ENCODE measurements at regions not wholly inside any gene's neighbourhood (a gene's known extent, or its start where the extent isn't known, plus 50 kb on each side); places are given as distances from the start of the nearest gene placed in this dataset.

DNA sequence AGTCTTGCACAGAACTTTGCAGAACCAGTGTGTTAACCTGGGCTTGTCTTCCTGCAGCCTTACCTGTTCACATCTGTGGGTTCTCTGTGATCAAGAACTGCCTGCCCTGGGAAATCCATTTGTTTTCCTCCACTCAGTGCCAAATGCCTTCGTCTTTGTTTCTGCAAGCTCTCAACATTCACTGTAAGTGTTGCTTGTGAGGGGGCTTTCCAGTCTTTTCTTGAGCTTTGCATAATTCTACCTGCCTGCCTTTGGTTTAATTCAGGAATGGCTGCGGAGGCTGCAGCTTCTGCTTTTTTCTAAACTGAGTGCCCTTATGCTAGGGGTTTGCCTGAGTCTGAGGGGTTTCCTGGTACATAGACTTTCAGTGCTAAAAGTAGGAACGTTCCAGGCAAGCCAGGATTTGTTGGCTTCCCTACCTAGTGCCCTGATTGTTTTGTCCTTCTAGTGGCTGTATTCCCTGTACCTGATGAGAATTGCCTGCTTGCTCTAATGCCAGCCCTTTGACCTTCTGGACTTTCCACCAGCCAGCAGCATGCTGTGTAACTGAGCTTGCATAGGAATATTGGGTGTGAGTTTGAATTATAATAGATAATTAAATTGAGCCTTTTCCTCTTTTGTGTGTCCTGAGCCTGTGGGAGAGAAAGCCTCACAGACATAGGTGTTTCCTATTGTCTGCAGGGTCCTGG is 96.6 kb upstream of the CLSTN2 start:
- H3K9me3 ChIP-seq, result no peaks in the 10 kb centered on the region; the same call in 1 of the 2 replicates
- Mint-ChIP-seq H3K4me3 (ENCODE audit: unreplicated experiment) (no peak overlapping the region), H3K9me3 (ENCODE audit: unreplicated experiment) (no peaks in the 10 kb centered on the region), H3K27ac (ENCODE audit: unreplicated experiment) (no peak overlapping the region), H3K36me3 (ENCODE audit: insufficient read depth, unreplicated experiment) (no peaks in the 10 kb centered on the region), H3K27me3 (ENCODE audit: insufficient read depth, unreplicated experiment) (no peaks in the 10 kb centered on the region), H3K4me1 (ENCODE audit: low read depth, unreplicated experiment) (peaks cover 5% of the 10 kb centered on the region)
- POLR2A ChIA-PET, result no interaction called here
- CTCF ChIA-PET, result no interaction called here
- BruUV-seq (replicated peaks), result no TSS peak
- H3K4me3 ChIP-seq (ENCODE audit: low read depth, low read length), result no peak overlapping the region
- no peaks in the 10 kb centered on the region for H3K4me1 ChIP-seq
- H3K27me3 ChIP-seq (replicated peaks; ENCODE audit: control insufficient read depth, insufficient read depth, low read length), result no peaks in the 10 kb centered on the region
- no peak for DNase-seq
- intact Hi-C loops (cut with micrococcal nuclease; ENCODE audit: unreplicated experiment), result no loop called here
- TF ChIP-seq CTCF (IDR thresholded peaks at IDR 0.05; ENCODE audit: insufficient read depth in 1 of 2, low read depth in 1 of 2, low read length in 1 of 2, severe bottlenecking in 1 of 2, unreplicated experiment in 1 of 2), result no peak
- no peaks in the 10 kb centered on the region for H3K36me3 ChIP-seq (ENCODE audit: control insufficient read depth, insufficient read depth, low read length)

DNA sequence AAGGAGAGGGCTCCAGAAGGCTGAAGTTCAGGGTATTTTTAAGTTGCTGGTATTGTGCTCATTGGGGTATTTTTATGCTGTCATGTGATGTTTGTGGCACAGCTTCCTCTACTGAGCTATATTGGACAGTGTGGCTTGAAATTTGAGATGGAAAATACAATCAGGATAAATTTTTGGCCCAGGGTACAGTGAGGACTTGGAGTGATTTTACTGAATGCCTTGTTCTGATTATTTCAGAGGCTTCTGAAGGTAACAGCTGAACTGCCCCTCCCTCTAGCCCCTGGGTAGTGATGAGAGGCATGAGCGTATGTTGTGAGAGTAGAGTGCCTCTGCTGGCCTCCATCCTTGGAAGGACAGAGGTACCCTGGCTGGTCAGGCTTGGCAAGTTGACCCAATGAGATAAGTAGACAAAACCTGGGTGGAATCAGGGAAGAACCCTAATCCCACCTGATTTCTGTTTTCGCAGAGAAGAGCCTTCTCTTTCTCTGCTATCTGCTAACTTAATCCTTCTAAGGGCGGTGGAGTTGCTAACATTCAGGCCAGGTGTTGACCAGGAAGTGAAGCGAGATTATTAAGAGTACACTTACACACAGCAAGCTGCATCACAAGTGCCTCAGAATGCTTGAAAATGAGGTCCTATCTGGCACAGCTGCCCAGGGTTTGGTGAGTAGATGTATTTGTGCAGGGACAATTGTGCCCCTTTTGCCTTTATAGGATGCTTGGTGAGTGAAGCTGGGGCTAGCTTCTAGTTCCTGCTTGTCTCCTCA is 98.1 kb upstream of the CLSTN2 start:
- ChIA-PET POLR2A (no interaction called here), CTCF (no interaction called here)
- intact Hi-C loops (cut with micrococcal nuclease; ENCODE audit: unreplicated experiment), result no loop called here
- Histone ChIP-seq H3K4me1 (no peaks in the 10 kb centered on the region), H3K36me3 (ENCODE audit: control insufficient read depth, insufficient read depth, low read length) (no peaks in the 10 kb centered on the region), H3K4me3 (ENCODE audit: low read depth, low read length) (no peak overlapping the region), H3K9me3 (no peaks in the 10 kb centered on the region), H3K27me3 (replicated peaks; ENCODE audit: control insufficient read depth, insufficient read depth, low read length) (no peaks in the 10 kb centered on the region)
- Mint-ChIP-seq H3K27ac (ENCODE audit: unreplicated experiment) (no peak overlapping the region), H3K4me3 (ENCODE audit: unreplicated experiment) (no peak overlapping the region), H3K4me1 (ENCODE audit: low read depth, unreplicated experiment) (peaks cover 5% of the 10 kb centered on the region), H3K36me3 (ENCODE audit: insufficient read depth, unreplicated experiment) (no peaks in the 10 kb centered on the region), H3K9me3 (ENCODE audit: unreplicated experiment) (no peaks in the 10 kb centered on the region), H3K27me3 (ENCODE audit: insufficient read depth, unreplicated experiment) (no peaks in the 10 kb centered on the region)
- no peak for TF ChIP-seq CTCF (IDR thresholded peaks at IDR 0.05; ENCODE audit: insufficient read depth in 1 of 2, low read depth in 1 of 2, low read length in 1 of 2, severe bottlenecking in 1 of 2, unreplicated experiment in 1 of 2)
- no TSS peak for BruUV-seq (replicated peaks)
- no peak for DNase-seq

- H3K36me3 ChIP-seq (ENCODE audit: control insufficient read depth, insufficient read depth, low read length), result no peaks in the 10 kb centered on the region
- no peak for DNase-seq
- Mint-ChIP-seq H3K27me3 (ENCODE audit: insufficient read depth, unreplicated experiment) (no peaks in the 10 kb centered on the region), H3K36me3 (ENCODE audit: insufficient read depth, unreplicated experiment) (no peaks in the 10 kb centered on the region), H3K4me3 (ENCODE audit: unreplicated experiment) (no peak overlapping the region), H3K27ac (ENCODE audit: unreplicated experiment) (no peak overlapping the region), H3K9me3 (ENCODE audit: unreplicated experiment) (no peaks in the 10 kb centered on the region), H3K4me1 (ENCODE audit: low read depth, unreplicated experiment) (peaks cover 5% of the 10 kb centered on the region)
- H3K27me3 ChIP-seq (replicated peaks; ENCODE audit: control insufficient read depth, insufficient read depth, low read length), result no peaks in the 10 kb centered on the region
- CTCF ChIA-PET, result no interaction called here
- TF ChIP-seq CTCF (IDR thresholded peaks at IDR 0.05; ENCODE audit: insufficient read depth in 1 of 2, low read depth in 1 of 2, low read length in 1 of 2, severe bottlenecking in 1 of 2, unreplicated experiment in 1 of 2), result no peak
- no peak overlapping the region for H3K4me3 ChIP-seq (ENCODE audit: low read depth, low read length)
- POLR2A ChIA-PET, result no interaction called here
- no peaks in the 10 kb centered on the region for H3K4me1 ChIP-seq
- no peaks in the 10 kb centered on the region for H3K9me3 ChIP-seq
- intact Hi-C loops (cut with micrococcal nuclease; ENCODE audit: unreplicated experiment), result no loop called here
- BruUV-seq (replicated peaks), result no TSS peak
Measured at GRCh38 chr3:139835830-139836683, 98.9 kb upstream of the CLSTN2 start.
